ENCODE measurements at regions not wholly inside any gene's neighbourhood (a gene's known extent, or its start where the extent isn't known, plus 50 kb on each side); places are given as distances from the start of the nearest gene placed in this dataset.

DNA sequence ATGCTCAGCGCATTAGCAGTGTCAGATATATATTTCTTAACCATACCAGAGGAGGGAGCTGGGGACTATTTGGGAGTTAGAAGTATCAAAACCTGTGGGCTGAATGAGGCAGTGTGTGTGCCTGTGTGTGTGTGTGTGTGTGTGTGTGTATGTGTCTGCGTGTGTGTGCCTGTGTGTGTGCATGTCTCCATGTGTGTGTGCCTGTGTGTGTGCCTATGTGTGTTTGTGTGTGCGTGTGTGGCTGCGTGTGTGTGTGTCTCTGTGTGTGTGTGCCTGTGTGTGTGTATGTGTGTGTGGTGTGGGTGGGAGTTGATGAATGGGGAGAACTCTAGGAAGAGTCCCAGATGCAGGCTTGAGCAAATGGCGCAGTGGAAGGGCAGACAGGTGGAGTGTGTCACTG is 92.9 kb downstream of the PAX1 start:
- TF ChIP-seq, protein P1, sequence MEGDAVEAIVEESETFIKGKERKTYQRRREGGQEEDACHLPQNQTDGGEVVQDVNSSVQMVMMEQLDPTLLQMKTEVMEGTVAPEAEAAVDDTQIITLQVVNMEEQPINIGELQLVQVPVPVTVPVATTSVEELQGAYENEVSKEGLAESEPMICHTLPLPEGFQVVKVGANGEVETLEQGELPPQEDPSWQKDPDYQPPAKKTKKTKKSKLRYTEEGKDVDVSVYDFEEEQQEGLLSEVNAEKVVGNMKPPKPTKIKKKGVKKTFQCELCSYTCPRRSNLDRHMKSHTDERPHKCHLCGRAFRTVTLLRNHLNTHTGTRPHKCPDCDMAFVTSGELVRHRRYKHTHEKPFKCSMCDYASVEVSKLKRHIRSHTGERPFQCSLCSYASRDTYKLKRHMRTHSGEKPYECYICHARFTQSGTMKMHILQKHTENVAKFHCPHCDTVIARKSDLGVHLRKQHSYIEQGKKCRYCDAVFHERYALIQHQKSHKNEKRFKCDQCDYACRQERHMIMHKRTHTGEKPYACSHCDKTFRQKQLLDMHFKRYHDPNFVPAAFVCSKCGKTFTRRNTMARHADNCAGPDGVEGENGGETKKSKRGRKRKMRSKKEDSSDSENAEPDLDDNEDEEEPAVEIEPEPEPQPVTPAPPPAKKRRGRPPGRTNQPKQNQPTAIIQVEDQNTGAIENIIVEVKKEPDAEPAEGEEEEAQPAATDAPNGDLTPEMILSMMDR (conservative IDR thresholded peaks at IDR 0.05; ENCODE audit: low read depth, low read length): no peak
- TF ChIP-seq EZH2 (IDR thresholded peaks at IDR 0.05; ENCODE audit: low read length, unreplicated experiment): no peak
- TF ChIP-seq EZH2phosphoT487 (IDR thresholded peaks at IDR 0.05; ENCODE audit: borderline replicate concordance, low read length): no peak

Data from PC-3 (cell line).